ENCODE measurements at regions not wholly inside any gene's neighbourhood (a gene's known extent, or its start where the extent isn't known, plus 50 kb on each side); places are given as distances from the start of the nearest gene placed in this dataset.
"Not testable (repeated sequence)": the region's sequence is repeated elsewhere in the genome, so short reads cannot be mapped to it uniquely, and the experiment has no call there.

- ATAC-seq (ENCODE audit: low FRiP score) (no peak), DNase-seq (no peak)
- H3K27me3 ChIP-seq (ENCODE audit: control insufficient read depth in 1 of 2, insufficient read depth in 2 of 2, low read length in 1 of 2): peaks cover 0 to 1% of the 10 kb centered on the region in 2 donors
- peaks cover 2% of the 10 kb centered on the region for H3K9me3 ChIP-seq (ENCODE audit: control insufficient read depth, low read length)
- no peak overlapping the region for H3K27ac ChIP-seq (ENCODE audit: low read depth in 1 of 2, low read length in 2 of 2)
- H3K4me3 ChIP-seq (ENCODE audit: low read length in 2 of 2): no peak overlapping the region
- no peaks in the 10 kb centered on the region for H3K36me3 ChIP-seq (ENCODE audit: control insufficient read depth in 1 of 2, insufficient read depth in 2 of 2, low read length in 1 of 2)
- no peaks in the 10 kb centered on the region for H3K4me1 ChIP-seq (ENCODE audit: control insufficient read depth in 1 of 2, insufficient read depth in 2 of 2, low read length in 2 of 2)
- WGBS, 2 donors: 53 to 64% methylated on average over 4 of the region's 4 CpGs
- intact Hi-C loops (cut with DNase I): no loop called here
Observed at GRCh38 chr3:165503825-165504224, 307.6 kb upstream of the SLITRK3 start.

- ATAC-seq (ENCODE audit: low FRiP score): no peak
Observed at GRCh38 chr3:165503346-165503745, 307.2 kb upstream of the SLITRK3 start.

GRCh38 chr3:165502707-165503106, 306.5 kb upstream of the SLITRK3 start:
- 62% methylated on average over 3 of the region's 3 CpGs for WGBS, 2 donors
- no peak overlapping the region for H3K4me3 ChIP-seq (ENCODE audit: low read length in 2 of 2)

More at GRCh38 chr3:165503346-165503745, 307.2 kb upstream of the SLITRK3 start:
- intact Hi-C loops (cut with DNase I): no loop called here
- peaks cover 0 to 1% of the 10 kb centered on the region in 2 donors for H3K27me3 ChIP-seq (ENCODE audit: control insufficient read depth in 1 of 2, insufficient read depth in 2 of 2, low read length in 1 of 2)
- DNase-seq: no peak
- H3K36me3 ChIP-seq (ENCODE audit: control insufficient read depth in 1 of 2, insufficient read depth in 2 of 2, low read length in 1 of 2): no peaks in the 10 kb centered on the region
- H3K27ac ChIP-seq (ENCODE audit: low read depth in 1 of 2, low read length in 2 of 2): no peak overlapping the region
- H3K9me3 ChIP-seq (ENCODE audit: control insufficient read depth, low read length): peaks cover 2% of the 10 kb centered on the region
- H3K4me3 ChIP-seq (ENCODE audit: low read length in 2 of 2): no peak overlapping the region
- no peaks in the 10 kb centered on the region for H3K4me1 ChIP-seq (ENCODE audit: control insufficient read depth in 1 of 2, insufficient read depth in 2 of 2, low read length in 2 of 2)

GRCh38 chr3:165498742-165499141, 302.6 kb upstream of the SLITRK3 start:
- ATAC-seq (ENCODE audit: low FRiP score); H3K27me3 ChIP-seq (ENCODE audit: control insufficient read depth in 1 of 2, insufficient read depth in 2 of 2, low read length in 1 of 2); intact Hi-C loops (cut with DNase I); DNase-seq; H3K4me3 ChIP-seq (ENCODE audit: low read length in 2 of 2); H3K36me3 ChIP-seq (ENCODE audit: control insufficient read depth in 1 of 2, insufficient read depth in 2 of 2, low read length in 1 of 2); H3K4me1 ChIP-seq (ENCODE audit: control insufficient read depth in 1 of 2, insufficient read depth in 2 of 2, low read length in 2 of 2); H3K27ac ChIP-seq (ENCODE audit: low read depth in 1 of 2, low read length in 2 of 2); H3K9me3 ChIP-seq (ENCODE audit: control insufficient read depth, low read length): not testable (repeated sequence)
- WGBS, 2 donors: 93 to 97% methylated on average over 4 of the region's 4 CpGs

More at GRCh38 chr3:165502707-165503106, 306.5 kb upstream of the SLITRK3 start:
- Histone ChIP-seq H3K27me3 (ENCODE audit: control insufficient read depth in 1 of 2, insufficient read depth in 2 of 2, low read length in 1 of 2) (peaks cover 0 to 1% of the 10 kb centered on the region in 2 donors), H3K9me3 (ENCODE audit: control insufficient read depth, low read length) (peaks cover 2% of the 10 kb centered on the region), H3K36me3 (ENCODE audit: control insufficient read depth in 1 of 2, insufficient read depth in 2 of 2, low read length in 1 of 2) (no peaks in the 10 kb centered on the region), H3K4me1 (ENCODE audit: control insufficient read depth in 1 of 2, insufficient read depth in 2 of 2, low read length in 2 of 2) (no peaks in the 10 kb centered on the region), H3K27ac (ENCODE audit: low read depth in 1 of 2, low read length in 2 of 2) (no peak overlapping the region)
- DNase-seq (no peak), ATAC-seq (ENCODE audit: low FRiP score) (no peak)
- intact Hi-C loops (cut with DNase I): no loop called here

GRCh38 chr3:165491487-165491886, 295.3 kb upstream of the SLITRK3 start:
- Histone ChIP-seq H3K27ac (ENCODE audit: low read depth in 1 of 2, low read length in 2 of 2) (no peak overlapping the region), H3K27me3 (ENCODE audit: control insufficient read depth in 1 of 2, insufficient read depth in 2 of 2, low read length in 1 of 2) (no peaks in the 10 kb centered on the region), H3K4me3 (ENCODE audit: low read length in 2 of 2) (no peak overlapping the region), H3K4me1 (ENCODE audit: control insufficient read depth in 1 of 2, insufficient read depth in 2 of 2, low read length in 2 of 2) (no peaks in the 10 kb centered on the region), H3K36me3 (ENCODE audit: control insufficient read depth in 1 of 2, insufficient read depth in 2 of 2, low read length in 1 of 2) (no peaks in the 10 kb centered on the region), H3K9me3 (ENCODE audit: control insufficient read depth, low read length) (no peaks in the 10 kb centered on the region)
- ATAC-seq (ENCODE audit: low FRiP score) (no peak), DNase-seq (no peak)
- WGBS, 2 donors: 53 to 58% methylated on average over 4 of the region's 4 CpGs
- intact Hi-C loops (cut with DNase I): no loop called here

GRCh38 chr3:165476399-165477060, 280.3 kb upstream of the SLITRK3 start:
- no peak overlapping the region for H3K4me3 ChIP-seq (ENCODE audit: low read length in 2 of 2)
- no peak for ATAC-seq (ENCODE audit: low FRiP score)
- H3K36me3 ChIP-seq (ENCODE audit: control insufficient read depth in 1 of 2, insufficient read depth in 2 of 2, low read length in 1 of 2): no peaks in the 10 kb centered on the region
- WGBS, 2 donors: 88 to 89% methylated on average over 4 of the region's 4 CpGs
- intact Hi-C loops (cut with DNase I): no loop called here
- H3K27ac ChIP-seq (ENCODE audit: low read depth in 1 of 2, low read length in 2 of 2): no peak overlapping the region
- H3K4me1 ChIP-seq (ENCODE audit: control insufficient read depth in 1 of 2, insufficient read depth in 2 of 2, low read length in 2 of 2): no peaks in the 10 kb centered on the region
- DNase-seq: no peak
- no peaks in the 10 kb centered on the region for H3K27me3 ChIP-seq (ENCODE audit: control insufficient read depth in 1 of 2, insufficient read depth in 2 of 2, low read length in 1 of 2)
- H3K9me3 ChIP-seq (ENCODE audit: control insufficient read depth, low read length): no peaks in the 10 kb centered on the region

- no peak overlapping the region for H3K4me3 ChIP-seq (ENCODE audit: low read length in 2 of 2)
- 24 to 33% methylated on average over 4 of the region's 4 CpGs for WGBS, 2 donors
- no peak for ATAC-seq (ENCODE audit: low FRiP score)
- DNase-seq: no peak
- no peaks in the 10 kb centered on the region for H3K27me3 ChIP-seq (ENCODE audit: control insufficient read depth in 1 of 2, insufficient read depth in 2 of 2, low read length in 1 of 2)
- H3K9me3 ChIP-seq (ENCODE audit: control insufficient read depth, low read length): no peaks in the 10 kb centered on the region
- H3K27ac ChIP-seq (ENCODE audit: low read depth in 1 of 2, low read length in 2 of 2): no peak overlapping the region
- no peaks in the 10 kb centered on the region for H3K36me3 ChIP-seq (ENCODE audit: control insufficient read depth in 1 of 2, insufficient read depth in 2 of 2, low read length in 1 of 2)
- H3K4me1 ChIP-seq (ENCODE audit: control insufficient read depth in 1 of 2, insufficient read depth in 2 of 2, low read length in 2 of 2): peaks cover 0 to 4% of the 10 kb centered on the region in 2 donors
- intact Hi-C loops (cut with DNase I): no loop called here
Observed at GRCh38 chr3:165466856-165467255, 270.7 kb upstream of the SLITRK3 start.

GRCh38 chr3:165464736-165465135, 268.6 kb upstream of the SLITRK3 start:
- DNase-seq (no peak), ATAC-seq (ENCODE audit: low FRiP score) (no peak)
- H3K4me1 ChIP-seq (ENCODE audit: control insufficient read depth in 1 of 2, insufficient read depth in 2 of 2, low read length in 2 of 2): peaks cover 0 to 4% of the 10 kb centered on the region in 2 donors
- intact Hi-C loops (cut with DNase I): no loop called here
- H3K4me3 ChIP-seq (ENCODE audit: low read length in 2 of 2): no peak overlapping the region
- H3K9me3 ChIP-seq (ENCODE audit: control insufficient read depth, low read length): peaks cover 1% of the 10 kb centered on the region
- H3K27me3 ChIP-seq (ENCODE audit: control insufficient read depth in 1 of 2, insufficient read depth in 2 of 2, low read length in 1 of 2): no peaks in the 10 kb centered on the region
- H3K36me3 ChIP-seq (ENCODE audit: control insufficient read depth in 1 of 2, insufficient read depth in 2 of 2, low read length in 1 of 2): no peaks in the 10 kb centered on the region
- 76 to 85% methylated on average over 2 of the region's 2 CpGs for WGBS, 2 donors
- no peak overlapping the region for H3K27ac ChIP-seq (ENCODE audit: low read depth in 1 of 2, low read length in 2 of 2)

GRCh38 chr3:165463531-165463930, 267.3 kb upstream of the SLITRK3 start:
- no peak overlapping the region for H3K27ac ChIP-seq (ENCODE audit: low read depth in 1 of 2, low read length in 2 of 2)
- intact Hi-C loops (cut with DNase I): no loop called here

More at GRCh38 chr3:165463531-165463930, 267.3 kb upstream of the SLITRK3 start:
- ATAC-seq (ENCODE audit: low FRiP score) (no peak), DNase-seq (no peak)
- 52 to 67% methylated on average over 1 of the region's 1 CpG for WGBS, 2 donors
- no peaks in the 10 kb centered on the region for H3K36me3 ChIP-seq (ENCODE audit: control insufficient read depth in 1 of 2, insufficient read depth in 2 of 2, low read length in 1 of 2)
- H3K4me1 ChIP-seq (ENCODE audit: control insufficient read depth in 1 of 2, insufficient read depth in 2 of 2, low read length in 2 of 2): peaks cover 0 to 4% of the 10 kb centered on the region in 2 donors
- no peak overlapping the region for H3K4me3 ChIP-seq (ENCODE audit: low read length in 2 of 2)
- peaks cover 1% of the 10 kb centered on the region for H3K9me3 ChIP-seq (ENCODE audit: control insufficient read depth, low read length)
- H3K27me3 ChIP-seq (ENCODE audit: control insufficient read depth in 1 of 2, insufficient read depth in 2 of 2, low read length in 1 of 2): no peaks in the 10 kb centered on the region

Measured in aorta (tissue), 5 donors.